Dermis blood vessel endothelial cell (primary cell): ENCODE measurements at regions not wholly inside any gene's neighbourhood (a gene's known extent, or its start where the extent isn't known, plus 50 kb on each side); places are given as distances from the start of the nearest gene placed in this dataset.

Experiments used
- DNase-seq: peaks from one replicate; pipeline ENCODE4 v3.0.0; 2010

DNA sequence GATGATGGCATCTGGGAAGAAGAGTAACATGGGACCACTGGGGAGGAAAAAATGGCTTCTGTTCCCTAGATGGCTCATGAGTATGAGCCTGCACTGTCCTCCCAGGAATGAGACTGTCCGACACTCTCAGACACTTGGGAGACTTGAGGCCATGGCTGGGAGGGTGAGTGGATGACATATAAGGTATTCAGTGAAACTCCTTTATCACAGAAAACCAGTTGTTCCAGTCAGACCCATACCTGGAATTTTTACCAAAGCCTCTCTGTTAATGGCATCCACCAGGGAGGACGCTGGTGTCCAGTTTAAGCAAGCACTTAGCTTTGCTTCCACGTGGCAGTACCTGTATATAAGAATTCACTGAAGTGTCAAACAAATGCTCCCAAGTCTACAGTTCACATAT lies 116.7 kb upstream of the C10orf90 start:
- no peak for DNase-seq

DNA sequence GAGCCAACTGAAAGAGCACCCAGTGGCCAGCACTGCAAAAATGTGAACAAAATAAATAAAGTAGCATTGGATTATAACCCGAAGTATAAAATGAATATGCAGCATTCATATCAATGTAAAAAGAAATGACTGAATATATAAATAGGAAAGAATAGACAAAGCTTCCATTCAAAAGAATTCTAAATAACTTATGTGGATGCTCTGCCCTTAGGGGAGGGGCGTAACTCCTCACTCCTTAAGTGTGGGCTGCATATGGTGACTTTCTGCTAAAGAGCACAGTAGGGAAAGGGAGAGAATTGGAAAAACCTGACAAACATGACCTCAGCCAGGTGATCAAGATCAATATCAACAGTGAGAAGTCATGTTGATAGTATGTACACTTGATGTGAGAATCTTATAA lies 109.9 kb upstream of the DOCK1 start:
- no peak for DNase-seq

DNA sequence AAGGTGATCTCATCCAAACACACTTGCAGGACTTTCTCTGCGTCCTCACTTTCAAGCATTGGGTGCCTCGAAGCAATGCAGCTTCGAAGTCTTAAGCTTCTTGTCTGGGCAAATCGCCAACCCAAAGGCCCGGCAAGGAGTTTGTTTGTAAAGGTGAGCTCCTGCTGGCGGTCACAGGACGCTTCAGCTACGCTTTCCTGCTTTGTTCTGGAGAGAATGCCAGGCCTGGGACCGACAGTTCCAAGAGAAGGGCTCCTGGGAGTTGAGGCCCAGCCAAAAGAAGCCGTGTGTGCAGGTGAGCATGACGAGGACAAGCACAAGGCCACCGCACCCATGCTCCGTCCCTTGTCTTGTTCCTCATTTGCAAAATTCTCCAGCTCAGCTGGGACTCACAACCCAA lies 106.6 kb upstream of the DOCK1 start:
- no peak for DNase-seq

DNA sequence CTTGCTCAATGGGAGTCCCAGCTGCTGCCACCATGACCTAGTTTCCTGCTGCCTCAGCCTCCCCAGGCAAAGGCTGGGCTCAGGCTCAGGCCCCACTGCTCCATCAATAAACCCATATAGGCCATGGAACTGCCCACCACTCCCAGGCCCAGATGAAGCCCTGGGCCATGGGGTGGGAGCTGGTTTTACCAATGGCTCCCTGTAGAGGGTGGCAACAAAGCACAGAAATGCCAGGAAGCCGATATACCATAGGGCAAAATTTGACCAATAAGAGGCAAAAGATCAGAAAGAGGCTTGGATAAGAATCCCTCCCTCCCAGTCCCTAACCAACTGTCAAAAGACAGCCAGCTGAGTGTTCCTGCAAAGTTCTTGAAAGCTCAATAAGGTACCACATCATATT lies 101.8 kb upstream of the DOCK1 start:
- DNase-seq = no peak

DNA sequence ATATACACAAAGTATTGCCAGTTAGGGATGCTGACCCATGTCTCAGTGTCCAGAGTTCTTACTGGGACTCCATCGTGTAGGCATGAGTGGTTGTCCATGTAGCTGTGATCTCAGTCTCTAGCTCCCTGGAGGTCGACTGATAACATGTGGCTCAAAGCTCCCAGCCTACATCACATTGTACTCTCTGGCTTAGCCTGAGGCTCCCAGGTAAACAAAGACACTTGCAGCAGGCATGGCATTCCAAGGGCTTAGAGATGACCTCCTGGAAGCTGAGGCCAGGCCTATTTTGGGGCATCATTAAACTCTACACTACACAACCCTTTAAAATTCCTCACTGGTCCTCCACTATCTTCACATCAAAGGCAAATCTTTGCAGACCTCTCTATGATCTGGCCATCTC lies 100.8 kb upstream of the DOCK1 start:
- DNase-seq = no peak

DNA sequence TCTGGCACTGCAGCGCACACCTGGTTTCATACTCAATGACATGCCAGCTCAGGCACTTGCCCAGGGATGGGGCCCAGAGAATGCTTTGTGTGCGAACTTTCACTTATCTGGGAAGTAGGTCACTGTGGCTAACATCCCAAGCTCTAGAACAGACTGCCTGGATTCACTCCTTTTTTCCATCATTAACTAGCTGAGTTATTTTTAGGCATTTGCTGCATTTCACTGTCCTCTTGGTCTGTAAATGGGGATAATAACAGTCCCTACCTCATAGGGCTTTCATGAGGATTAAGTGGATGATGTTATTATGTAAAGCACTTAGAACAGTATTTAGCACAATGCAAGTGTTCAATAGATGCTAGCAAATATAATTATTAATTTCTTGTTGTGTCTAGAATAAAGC lies 98.7 kb upstream of the DOCK1 start:
- no peak for DNase-seq

DNA sequence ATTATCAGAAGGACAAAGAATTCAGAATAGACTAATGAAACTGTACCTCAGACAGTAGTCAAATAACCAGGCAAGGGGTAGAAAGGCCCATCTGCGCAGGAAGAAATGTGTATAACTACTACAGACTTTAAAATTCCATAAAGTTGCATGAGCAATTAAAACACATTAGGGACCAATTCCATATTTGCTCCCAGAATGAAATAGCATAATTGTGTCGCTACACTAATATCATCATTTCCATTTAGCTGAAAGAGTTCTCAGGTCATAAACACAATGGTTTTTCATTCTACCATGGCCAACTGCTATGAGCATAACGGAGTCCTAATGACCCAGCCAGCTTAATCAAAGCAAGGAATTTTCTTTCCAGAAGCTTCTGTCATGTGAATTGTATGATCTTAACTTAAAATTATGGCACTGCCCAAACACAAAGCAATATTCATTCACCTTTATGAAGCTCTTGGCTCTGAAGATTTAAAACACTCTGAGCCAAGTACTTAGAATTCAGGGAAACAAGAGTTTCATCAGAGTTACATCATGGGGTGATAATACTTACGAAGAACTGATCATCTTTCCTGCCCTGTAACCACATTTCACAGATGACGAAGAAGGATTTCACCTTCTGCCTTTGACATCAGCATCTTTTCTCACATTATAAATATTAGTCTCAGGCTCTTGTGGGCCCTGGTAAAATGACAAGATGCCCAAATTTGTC lies 98.1 kb upstream of the DOCK1 start:
- no peak for DNase-seq

DNA sequence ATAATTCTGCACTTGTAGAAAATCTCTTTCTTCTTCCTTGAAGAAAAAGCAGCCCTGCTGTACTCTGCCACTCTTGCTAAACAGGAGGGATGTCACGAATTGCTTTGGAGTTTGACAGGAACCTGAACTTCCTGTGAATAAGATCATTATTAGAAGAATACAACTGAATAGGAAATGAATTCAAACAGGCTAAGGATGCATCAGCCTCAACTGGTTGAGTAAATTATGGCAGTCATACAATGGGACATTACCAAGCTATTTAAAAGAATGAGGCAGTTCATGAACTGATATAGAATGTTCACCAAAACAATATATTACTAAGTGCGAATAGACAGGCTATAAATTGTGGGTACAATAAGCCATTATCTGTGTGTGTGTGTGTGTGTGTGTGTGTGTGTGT lies 97.1 kb upstream of the DOCK1 start:
- DNase-seq = no peak

DNA sequence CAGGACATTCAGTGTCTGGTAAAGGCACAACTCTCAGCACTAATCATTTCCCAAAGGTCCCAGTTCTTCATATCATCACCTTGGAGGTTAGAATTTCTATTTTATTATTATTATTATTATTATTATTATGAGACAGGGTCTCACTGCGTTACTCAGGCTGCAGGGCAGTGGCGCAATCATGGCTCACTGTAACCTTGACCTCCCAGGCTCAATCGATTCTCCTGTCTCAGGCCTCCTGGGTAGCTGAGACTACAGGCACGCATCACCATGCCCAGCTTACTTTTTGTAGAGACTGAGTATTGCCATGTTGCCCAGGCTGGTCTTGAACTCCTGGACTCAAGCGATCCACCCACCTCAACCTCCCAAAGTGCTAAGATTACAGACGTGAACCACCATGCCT lies 91.8 kb upstream of the DOCK1 start:
- no peak for DNase-seq

DNA sequence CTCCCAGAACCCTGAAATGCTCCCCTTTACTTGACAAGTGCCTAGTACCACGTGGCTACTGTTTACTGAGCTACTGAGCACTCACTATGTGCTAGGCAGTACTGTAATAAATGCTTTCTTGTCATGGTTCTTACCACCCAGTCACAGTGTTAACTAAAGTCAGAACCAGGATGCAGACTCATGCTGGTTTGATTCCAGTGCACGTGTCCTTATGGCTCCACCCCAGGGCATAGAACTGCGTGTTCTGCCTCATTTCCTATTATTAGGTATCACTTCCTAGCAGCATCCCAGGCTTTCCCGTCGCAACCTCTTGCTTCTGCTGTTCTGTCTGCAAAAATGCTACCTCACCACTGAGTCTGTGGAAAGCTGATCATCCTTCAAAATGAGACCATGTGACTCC lies 71.7 kb upstream of the DOCK1 start:
- DNase-seq = peak; percentile 12

DNA sequence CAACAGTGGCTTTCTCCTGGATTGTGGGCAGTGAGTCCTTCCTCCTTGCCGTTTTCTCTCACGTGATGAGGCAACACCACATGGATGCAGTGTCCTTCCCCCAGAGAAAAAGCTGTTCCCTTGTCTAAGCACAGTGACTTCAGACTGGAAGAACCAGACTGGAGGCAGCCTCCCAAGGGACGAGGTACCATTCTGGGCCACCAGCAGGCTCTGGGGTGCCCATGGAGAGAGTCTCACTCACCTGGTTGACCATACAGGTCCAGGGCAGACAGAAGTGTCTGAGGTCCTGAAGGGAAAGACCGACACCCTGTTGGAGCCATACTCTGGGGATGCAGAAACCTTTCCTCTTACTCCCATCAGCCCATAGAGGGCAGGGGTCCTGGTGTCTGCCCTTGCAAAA lies 69.2 kb upstream of the DOCK1 start:
- no peak for DNase-seq

DNA sequence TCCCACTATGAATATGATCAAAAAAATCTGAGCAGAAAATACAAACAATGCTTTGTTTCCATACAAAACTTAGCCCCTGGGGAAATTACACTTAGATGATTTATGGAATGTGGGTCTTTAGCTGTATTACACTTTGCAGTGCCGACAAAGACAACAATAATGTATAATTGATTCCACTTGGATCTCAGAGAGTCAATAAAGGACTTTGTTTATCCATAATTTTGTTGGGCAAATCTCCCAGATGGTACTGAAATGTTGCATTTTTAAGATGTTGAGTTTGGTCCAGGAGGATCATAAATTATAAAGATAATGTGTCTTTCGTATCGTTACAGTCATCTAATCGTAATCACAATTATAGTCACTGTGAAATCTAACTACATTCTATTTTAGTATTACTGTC lies 66.9 kb upstream of the DOCK1 start:
- DNase-seq = no peak

DNA sequence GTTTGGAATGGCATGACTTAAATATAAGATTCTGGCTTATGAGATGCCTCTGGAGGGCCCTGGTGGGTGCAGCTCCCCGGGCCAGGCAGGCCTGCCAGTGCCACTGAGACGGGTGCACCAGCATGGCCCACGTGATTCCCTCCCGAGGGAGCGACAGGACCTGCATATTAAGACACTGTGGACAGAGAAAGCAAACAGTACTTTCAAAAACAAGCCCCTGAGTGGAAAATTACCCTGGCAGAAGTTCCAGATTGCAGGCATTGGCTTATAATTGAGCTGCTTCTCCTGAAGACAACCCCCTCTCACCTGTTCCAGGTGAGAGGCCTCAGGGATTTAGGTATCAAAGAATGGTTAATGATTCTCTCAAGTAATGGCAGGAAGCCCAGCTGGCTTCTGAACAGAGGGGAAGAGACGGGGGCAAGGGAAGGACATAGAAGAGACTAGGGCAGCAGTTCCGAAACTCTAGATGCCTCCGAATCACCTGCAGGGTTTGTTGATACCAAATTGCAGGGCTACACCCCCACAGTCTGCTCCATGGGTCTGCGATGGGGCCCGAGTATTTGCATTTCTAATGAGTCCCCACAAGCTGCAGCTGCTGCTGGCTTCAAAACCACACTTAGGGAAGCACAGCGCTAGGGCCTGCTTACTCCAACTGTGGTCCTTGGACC lies 66.0 kb upstream of the DOCK1 start:
- DNase-seq = no peak

DNA sequence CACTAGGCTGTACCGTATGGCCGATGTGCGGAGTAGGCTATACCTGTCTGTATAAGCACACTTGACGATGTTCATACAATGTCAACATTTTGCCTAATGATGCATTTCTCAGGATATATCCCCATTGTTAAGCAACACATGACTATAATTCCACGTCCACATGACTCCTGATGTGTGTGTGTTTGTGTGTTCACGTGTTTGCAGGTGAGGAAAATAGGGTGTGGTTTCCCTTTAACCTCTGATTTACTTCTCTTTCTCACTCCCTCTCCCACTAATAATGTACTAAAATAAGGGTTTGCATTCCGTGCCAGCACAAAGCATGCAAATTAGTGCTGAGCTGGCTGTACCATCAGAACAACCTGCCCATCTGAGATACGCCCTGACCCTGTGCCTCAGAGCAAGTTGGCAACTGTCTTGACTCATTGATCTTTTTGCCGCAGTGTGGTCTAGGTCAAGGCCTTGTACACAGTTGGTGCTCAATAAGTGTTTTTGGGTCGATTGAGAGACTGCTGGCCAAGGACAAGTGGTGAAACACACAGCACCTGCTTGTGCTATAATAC lies 64.6 kb upstream of the DOCK1 start:
- DNase-seq = no peak

DNA sequence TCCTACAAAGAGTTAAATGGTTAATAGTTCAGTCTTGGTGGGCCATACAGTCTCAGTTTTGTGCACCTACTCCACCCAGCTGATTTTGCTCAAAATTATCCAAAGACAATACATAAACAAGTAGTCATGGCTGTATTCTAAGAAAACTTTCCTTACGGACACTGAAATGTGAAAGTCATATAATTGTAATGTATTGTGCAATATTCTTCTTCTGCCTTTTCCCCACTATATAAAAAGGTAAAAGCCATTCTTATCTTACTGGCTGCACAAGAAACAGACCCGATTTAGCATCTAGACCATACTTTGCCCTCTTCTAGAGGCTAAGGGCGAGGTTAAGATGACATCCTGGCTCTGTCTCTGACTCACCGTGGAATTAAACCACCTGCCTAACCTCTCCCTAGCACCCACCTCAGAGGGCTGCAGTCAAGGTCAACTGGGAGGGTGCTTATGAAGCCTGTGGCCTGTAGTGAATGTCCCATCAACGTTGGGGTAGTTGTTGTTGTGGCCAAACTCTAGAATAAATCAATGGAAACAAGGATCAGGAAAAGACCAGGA lies 63.8 kb upstream of the DOCK1 start:
- DNase-seq = no peak

DNA sequence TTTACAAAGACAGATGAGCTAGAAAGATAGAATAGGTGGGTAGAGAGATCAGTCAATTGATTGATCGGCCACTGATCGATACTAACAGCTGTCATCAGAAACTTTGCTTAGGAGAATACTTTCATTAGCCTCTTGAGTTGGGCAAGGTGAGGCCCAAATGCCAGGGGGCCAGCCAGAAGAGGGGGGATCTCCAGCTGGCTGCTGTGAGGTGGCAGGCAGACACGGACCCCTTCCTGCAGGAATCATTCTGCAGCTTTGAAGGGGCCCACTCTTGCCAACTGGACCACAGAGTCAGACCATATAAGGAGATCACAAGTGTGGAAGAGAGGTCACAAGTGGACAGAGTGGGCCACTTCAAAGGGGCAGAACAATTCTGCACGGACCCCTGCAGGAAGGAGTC lies 62.9 kb upstream of the DOCK1 start:
- DNase-seq = no peak

DNA sequence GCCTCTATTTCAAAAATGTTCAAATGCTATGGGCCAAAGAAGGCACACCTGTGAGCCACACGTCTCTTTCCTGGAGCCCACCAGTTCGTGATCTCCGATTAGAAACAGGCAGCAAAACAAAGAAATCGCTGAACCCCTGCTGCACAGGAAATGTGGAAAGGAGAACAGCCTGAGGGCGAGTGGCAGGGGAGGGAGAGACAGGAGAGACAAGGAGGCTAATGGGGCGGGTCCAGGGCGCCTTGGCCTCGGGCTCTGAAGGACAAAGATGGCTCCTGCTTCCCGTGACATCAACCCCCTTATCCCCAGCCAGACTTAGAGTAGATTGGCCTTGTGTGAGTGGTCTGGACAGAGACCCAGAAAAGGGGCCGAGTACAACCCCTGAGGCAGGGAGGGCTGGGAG lies 62.4 kb upstream of the DOCK1 start:
- DNase-seq = no peak

DNA sequence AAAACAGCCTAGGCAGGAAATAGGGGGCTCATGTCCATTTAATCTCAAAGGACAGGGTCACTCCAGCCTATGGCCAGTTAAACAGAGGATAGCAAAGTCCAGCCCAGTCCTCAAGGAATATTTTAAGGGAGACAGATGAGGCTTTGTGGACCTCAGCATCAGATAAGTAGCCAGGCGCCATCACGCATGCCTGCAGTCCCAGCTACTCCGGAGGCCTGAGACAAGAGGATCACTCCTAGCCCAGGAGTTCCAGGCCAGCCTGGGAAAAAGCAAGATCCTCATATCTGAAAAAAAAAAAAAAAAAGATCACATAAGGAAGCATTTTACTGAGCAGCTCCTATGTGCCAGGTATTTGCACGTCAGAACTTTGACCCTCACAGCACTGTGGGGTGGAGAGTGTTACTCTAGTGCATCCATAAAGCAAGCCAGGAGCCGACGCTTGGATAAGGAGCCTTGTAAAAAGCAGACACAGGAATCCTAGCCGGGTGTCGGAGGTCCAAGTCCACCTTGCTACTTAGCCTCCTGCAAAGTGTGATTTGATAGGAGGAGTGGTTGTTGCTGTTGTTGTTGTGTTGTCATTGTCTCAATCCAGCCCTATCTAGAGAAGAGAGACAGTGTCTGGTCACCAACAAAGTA lies 61.8 kb upstream of the DOCK1 start:
- DNase-seq = no peak

DNA sequence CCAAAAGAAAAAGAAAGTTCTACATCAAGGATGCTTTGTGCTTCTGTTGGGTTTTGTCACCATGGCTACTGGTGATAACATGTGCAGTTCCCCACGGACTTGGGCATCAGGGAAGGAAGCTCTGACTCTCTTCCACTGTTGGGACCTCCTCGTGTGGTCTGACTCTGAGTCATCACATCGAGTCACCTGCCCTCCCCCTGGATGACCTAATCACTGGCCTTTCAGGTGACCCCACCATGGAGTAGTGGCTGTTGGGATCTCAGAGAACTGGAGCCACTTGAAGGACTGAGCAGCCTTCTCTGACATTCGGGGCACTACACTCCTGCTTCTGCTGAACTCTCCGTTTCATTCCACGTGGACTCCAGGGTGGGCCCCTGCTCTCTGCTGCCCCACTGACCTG lies 60.8 kb upstream of the DOCK1 start:
- DNase-seq = peak; percentile 15

DNA sequence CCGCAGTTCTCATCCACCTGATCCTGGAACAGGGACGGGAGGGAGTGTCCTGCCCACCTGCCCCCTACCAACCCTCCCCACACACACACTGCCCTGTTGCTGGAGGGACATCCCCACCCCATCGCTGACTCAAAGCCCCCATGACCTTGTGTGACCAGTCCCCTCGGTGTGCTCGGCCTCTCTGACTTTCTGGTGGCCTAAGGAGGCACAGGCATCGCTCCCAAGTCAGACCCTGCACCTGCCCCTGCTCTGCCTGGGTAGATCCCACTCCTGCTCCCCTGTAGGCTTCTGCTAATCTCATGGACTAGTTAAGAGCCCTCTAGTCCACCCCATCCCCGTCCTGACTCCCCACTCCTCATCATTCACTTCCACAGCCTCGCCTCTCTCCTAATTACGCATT lies 58.8 kb upstream of the DOCK1 start:
- no peak for DNase-seq

DNA sequence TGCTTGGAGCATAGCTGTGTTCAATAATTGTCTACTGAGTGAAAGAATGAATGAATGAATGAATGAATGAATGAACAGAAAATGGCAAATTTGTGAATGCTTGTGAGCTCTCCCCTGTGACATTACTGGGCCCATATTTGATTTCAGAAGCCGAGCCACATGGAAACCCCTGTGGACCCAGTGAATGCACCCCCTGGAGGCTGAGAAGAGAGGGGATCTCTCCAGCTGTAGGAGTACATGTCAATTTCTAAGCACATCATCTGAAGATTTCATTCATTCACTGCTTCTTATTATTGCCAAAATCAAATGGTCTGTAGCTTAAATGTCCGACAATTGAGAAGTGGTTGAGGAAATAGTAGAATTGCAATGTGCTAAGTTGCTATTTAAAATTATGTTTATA lies 58.3 kb upstream of the DOCK1 start:
- no peak for DNase-seq

DNA sequence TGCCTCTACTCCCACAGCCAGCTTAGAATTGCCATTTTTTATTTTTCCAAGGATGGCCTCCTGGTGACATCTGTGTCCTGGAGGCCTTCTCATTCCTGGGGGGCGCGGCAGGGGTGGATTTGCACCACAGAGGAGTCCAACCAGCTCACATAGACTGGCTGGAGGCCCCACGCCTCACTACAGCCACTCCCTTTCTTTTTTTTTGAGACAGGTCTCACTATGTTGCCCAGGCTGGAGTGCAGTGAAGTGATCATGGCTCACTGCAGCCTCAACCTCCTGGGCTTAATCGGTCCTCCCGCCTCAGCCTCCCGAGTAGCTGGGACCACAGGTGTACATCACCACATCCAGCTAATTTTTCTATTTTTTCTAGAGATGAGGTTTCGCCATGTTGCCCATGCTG lies 57.6 kb upstream of the DOCK1 start:
- no peak for DNase-seq

DNA sequence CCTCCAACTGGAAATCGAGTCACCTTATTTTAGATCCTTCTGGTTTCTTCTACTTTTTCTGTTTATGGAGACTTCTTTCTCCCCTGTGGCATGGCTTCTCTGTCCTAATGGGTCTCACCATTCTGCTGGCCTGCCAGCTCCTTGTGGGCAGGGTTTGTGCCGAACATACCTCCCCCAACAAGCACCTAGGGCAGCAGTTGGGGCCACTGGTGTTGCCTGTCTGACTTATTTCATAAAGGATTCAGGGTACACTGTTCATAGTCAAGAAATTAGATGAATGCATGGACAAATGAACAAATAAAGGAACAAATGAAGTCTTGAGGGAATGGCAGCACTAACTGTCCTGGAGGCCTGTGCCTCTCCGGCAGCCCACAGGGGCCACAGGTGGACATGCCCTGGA lies 55.6 kb upstream of the DOCK1 start:
- DNase-seq = no peak
